ENCODE measurements at regions not wholly inside any gene's neighbourhood (a gene's known extent, or its start where the extent isn't known, plus 50 kb on each side); places are given as distances from the start of the nearest gene placed in this dataset.

DNA sequence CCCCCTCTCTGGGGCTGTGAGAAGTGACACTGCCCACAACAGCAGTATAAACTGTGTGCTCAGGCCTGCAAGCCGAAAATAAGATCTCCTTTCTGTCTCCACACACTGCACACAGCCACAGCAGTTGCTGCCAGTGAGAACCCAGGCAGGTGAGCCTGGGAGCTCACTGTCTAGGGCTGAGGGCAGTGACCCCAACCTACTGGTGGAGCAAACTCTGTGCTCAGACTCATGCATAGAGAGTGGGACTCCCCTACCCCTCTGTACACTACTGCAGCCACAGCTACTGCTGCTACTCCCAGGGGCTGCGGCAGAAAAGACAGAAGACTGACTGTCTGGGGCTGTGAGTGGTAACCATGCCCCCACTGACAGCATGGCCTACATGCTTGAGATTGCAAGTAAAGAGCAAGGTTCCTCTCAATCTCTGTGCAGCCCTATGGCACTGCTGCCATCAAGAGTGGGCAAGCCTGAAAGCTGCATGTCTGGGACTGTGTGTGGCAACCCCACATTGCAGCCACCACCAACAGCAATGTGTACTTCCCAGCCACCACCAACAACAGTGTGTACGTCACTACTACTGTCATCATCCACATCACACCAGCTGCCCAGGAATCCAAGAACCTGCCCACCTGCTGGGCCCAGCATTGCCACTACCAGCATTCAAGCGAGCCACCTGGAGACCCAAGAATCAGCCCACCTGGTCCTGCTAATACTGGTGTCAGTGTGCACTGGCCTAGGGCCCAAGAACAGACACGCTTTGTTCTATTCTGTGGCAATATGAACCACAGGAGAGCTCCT lies 226.1 kb downstream of the XPNPEP1 start:
- Histone ChIP-seq H3K27ac (ENCODE audit: low read depth, low read length) (no peak overlapping the region), H3K36me3 (ENCODE audit: control insufficient read depth, insufficient read depth, low read length) (no peaks in the 10 kb centered on the region), H3K9ac (ENCODE audit: low read depth, low read length) (no peak overlapping the region)

DNA sequence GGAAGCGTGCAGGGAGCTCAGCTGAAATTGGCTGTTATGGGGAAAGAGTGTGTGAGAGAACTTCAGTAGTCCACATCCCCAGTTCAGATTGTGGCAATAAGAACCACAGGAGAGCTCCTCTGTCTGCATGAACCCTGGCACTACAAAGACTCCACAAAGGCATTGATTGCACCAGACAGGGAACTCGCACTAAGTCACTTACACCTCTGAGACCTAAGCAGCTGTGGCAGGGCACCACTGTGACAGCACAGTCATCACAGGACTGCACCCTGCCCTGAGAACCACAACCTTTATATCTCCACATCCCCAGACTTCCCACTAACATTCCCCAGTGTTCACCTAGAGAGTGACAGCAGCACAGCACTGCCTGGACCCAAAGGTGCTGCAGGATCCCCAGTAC lies 226.8 kb downstream of the XPNPEP1 start:
- Histone ChIP-seq H3K27ac (ENCODE audit: low read depth, low read length) (no peak overlapping the region), H3K36me3 (ENCODE audit: control insufficient read depth, insufficient read depth, low read length) (no peaks in the 10 kb centered on the region), H3K27me3 (ENCODE audit: control insufficient read depth, insufficient read depth, low read length) (no peaks in the 10 kb centered on the region), H3K9ac (ENCODE audit: low read depth, low read length) (no peak overlapping the region), H3K9me3 (ENCODE audit: control insufficient read depth, insufficient read depth, low read length) (no peaks in the 10 kb centered on the region), H3K4me1 (ENCODE audit: control insufficient read depth, insufficient read depth, low read length) (no peaks in the 10 kb centered on the region), H3K4me3 (ENCODE audit: low read depth, low read length) (no peak overlapping the region)

More for the DNA sequence above, 226.1 kb downstream of the XPNPEP1 start:
- H3K9me3 ChIP-seq (ENCODE audit: control insufficient read depth, insufficient read depth, low read length) = no peaks in the 10 kb centered on the region
- no peaks in the 10 kb centered on the region for H3K4me1 ChIP-seq (ENCODE audit: control insufficient read depth, insufficient read depth, low read length)
- no peaks in the 10 kb centered on the region for H3K27me3 ChIP-seq (ENCODE audit: control insufficient read depth, insufficient read depth, low read length)
- no peak overlapping the region for H3K4me3 ChIP-seq (ENCODE audit: low read depth, low read length)

DNA sequence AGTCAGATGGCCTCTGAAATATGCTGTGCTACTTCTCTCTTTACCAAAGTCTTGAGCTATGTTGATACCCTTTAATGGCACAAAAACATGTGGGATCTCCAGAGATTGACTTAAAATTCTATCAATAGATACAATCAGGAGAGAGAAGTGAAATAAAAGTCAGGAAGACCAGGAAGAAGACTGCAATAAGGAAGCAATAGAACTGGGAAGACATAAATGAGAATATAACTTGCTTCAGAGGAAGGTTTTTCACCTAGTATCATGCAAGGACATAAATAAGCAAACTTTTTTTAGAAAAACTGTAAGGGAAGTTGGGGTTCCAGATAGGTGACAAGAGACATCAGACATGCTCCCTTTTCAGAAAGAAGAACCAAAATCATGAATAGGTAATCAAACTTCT lies 227.3 kb downstream of the XPNPEP1 start:
- Histone ChIP-seq H3K36me3 (ENCODE audit: control insufficient read depth, insufficient read depth, low read length) (no peaks in the 10 kb centered on the region), H3K9ac (ENCODE audit: low read depth, low read length) (no peak overlapping the region), H3K9me3 (ENCODE audit: control insufficient read depth, insufficient read depth, low read length) (no peaks in the 10 kb centered on the region), H3K27ac (ENCODE audit: low read depth, low read length) (no peak overlapping the region), H3K4me1 (ENCODE audit: control insufficient read depth, insufficient read depth, low read length) (no peaks in the 10 kb centered on the region), H3K4me3 (ENCODE audit: low read depth, low read length) (no peak overlapping the region), H3K27me3 (ENCODE audit: control insufficient read depth, insufficient read depth, low read length) (no peaks in the 10 kb centered on the region)

- Histone ChIP-seq H3K27me3 (ENCODE audit: control insufficient read depth, insufficient read depth, low read length) (no peaks in the 10 kb centered on the region), H3K36me3 (ENCODE audit: control insufficient read depth, insufficient read depth, low read length) (no peaks in the 10 kb centered on the region), H3K9ac (ENCODE audit: low read depth, low read length) (no peak overlapping the region), H3K4me3 (ENCODE audit: low read depth, low read length) (no peak overlapping the region), H3K9me3 (ENCODE audit: control insufficient read depth, insufficient read depth, low read length) (peaks cover 7% of the 10 kb centered on the region), H3K27ac (ENCODE audit: low read depth, low read length) (no peak overlapping the region), H3K4me1 (ENCODE audit: control insufficient read depth, insufficient read depth, low read length) (no peaks in the 10 kb centered on the region)
Observed at GRCh38 chr10:109689785-109690184, 233.5 kb downstream of the XPNPEP1 start.

DNA sequence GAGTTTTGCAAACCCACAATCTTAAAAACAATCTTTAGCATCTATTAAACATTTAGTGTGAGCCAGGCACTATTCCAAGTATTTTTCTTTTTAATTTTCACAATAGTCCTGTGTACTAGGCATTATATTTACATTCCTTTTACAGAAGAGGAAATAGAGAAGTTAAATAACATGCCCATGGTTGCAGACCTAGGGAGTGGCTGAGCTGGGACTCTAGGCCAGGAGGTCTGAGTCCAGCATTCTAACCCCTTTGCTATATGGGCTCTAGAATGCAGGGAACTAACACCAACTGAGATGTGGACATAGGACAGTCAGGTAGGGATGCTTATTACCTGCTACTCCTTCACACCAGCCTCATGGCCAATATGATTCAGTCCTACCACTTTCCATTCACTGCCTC lies 243.8 kb downstream of the XPNPEP1 start:
- no peak overlapping the region for H3K27ac ChIP-seq (ENCODE audit: low read depth, low read length)

GRCh38 chr10:109678857-109679256 lies 244.5 kb downstream of the XPNPEP1 start:
- no peak overlapping the region for H3K4me3 ChIP-seq (ENCODE audit: low read depth, low read length)
- H3K27ac ChIP-seq (ENCODE audit: low read depth, low read length) = no peak overlapping the region
- no peaks in the 10 kb centered on the region for H3K36me3 ChIP-seq (ENCODE audit: control insufficient read depth, insufficient read depth, low read length)
- no peaks in the 10 kb centered on the region for H3K9me3 ChIP-seq (ENCODE audit: control insufficient read depth, insufficient read depth, low read length)
- H3K9ac ChIP-seq (ENCODE audit: low read depth, low read length) = no peak overlapping the region
- H3K27me3 ChIP-seq (ENCODE audit: control insufficient read depth, insufficient read depth, low read length) = no peaks in the 10 kb centered on the region
- H3K4me1 ChIP-seq (ENCODE audit: control insufficient read depth, insufficient read depth, low read length) = no peaks in the 10 kb centered on the region

More for the DNA sequence above, 243.8 kb downstream of the XPNPEP1 start:
- no peaks in the 10 kb centered on the region for H3K9me3 ChIP-seq (ENCODE audit: control insufficient read depth, insufficient read depth, low read length)
- H3K4me1 ChIP-seq (ENCODE audit: control insufficient read depth, insufficient read depth, low read length) = no peaks in the 10 kb centered on the region
- H3K4me3 ChIP-seq (ENCODE audit: low read depth, low read length) = no peak overlapping the region
- no peaks in the 10 kb centered on the region for H3K36me3 ChIP-seq (ENCODE audit: control insufficient read depth, insufficient read depth, low read length)
- no peaks in the 10 kb centered on the region for H3K27me3 ChIP-seq (ENCODE audit: control insufficient read depth, insufficient read depth, low read length)
- no peak overlapping the region for H3K9ac ChIP-seq (ENCODE audit: low read depth, low read length)

DNA sequence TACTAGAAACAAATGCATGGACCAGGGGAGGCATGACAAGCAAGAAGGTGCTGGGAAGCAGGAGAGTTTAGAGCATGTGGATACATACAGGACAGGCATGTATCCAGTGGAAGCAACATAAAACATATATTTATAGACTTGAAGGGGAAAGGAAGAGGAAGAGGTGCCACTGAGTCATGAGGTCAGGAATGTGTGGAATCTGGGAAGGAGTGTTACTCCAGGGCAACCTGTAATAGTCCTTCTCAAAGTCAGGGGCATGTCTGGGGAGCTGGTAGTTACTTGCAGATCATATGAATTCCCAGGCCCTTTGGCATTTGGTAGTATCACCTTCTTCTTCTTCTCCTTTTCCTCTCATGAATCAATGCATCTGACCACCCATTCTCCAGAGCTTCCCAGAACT lies 246.6 kb downstream of the XPNPEP1 start:
- no peak overlapping the region for H3K4me3 ChIP-seq (ENCODE audit: low read depth, low read length)
- no peaks in the 10 kb centered on the region for H3K4me1 ChIP-seq (ENCODE audit: control insufficient read depth, insufficient read depth, low read length)
- H3K27me3 ChIP-seq (ENCODE audit: control insufficient read depth, insufficient read depth, low read length) = no peaks in the 10 kb centered on the region
- H3K9ac ChIP-seq (ENCODE audit: low read depth, low read length) = no peak overlapping the region
- H3K27ac ChIP-seq (ENCODE audit: low read depth, low read length) = no peak overlapping the region
- H3K9me3 ChIP-seq (ENCODE audit: control insufficient read depth, insufficient read depth, low read length) = no peaks in the 10 kb centered on the region
- H3K36me3 ChIP-seq (ENCODE audit: control insufficient read depth, insufficient read depth, low read length) = no peaks in the 10 kb centered on the region

DNA sequence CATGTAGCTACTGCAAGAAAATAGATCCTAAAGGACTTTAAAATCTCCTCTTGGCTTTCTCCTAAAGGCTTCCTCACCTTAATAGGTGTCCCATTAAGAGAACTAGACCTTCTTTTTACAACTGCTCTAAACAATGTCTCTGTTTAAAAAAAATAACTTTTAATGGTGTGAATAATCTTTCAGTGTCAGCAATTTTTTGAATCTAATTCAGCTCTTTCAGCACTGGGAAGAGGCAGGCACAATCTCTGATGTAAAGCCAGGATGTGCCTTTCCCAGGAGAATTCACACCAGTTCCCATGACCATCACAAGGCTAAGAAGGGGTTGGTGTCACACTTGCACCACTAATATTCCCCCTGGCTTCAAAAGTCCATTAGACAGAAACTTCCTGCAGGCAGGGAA lies 254.6 kb downstream of the XPNPEP1 start:
- Histone ChIP-seq H3K4me3 (ENCODE audit: low read depth, low read length) (no peak overlapping the region), H3K27ac (ENCODE audit: low read depth, low read length) (no peak overlapping the region), H3K4me1 (ENCODE audit: control insufficient read depth, insufficient read depth, low read length) (no peaks in the 10 kb centered on the region), H3K36me3 (ENCODE audit: control insufficient read depth, insufficient read depth, low read length) (no peaks in the 10 kb centered on the region), H3K9ac (ENCODE audit: low read depth, low read length) (no peak overlapping the region), H3K9me3 (ENCODE audit: control insufficient read depth, insufficient read depth, low read length) (peaks cover 3% of the 10 kb centered on the region), H3K27me3 (ENCODE audit: control insufficient read depth, insufficient read depth, low read length) (no peaks in the 10 kb centered on the region)

DNA sequence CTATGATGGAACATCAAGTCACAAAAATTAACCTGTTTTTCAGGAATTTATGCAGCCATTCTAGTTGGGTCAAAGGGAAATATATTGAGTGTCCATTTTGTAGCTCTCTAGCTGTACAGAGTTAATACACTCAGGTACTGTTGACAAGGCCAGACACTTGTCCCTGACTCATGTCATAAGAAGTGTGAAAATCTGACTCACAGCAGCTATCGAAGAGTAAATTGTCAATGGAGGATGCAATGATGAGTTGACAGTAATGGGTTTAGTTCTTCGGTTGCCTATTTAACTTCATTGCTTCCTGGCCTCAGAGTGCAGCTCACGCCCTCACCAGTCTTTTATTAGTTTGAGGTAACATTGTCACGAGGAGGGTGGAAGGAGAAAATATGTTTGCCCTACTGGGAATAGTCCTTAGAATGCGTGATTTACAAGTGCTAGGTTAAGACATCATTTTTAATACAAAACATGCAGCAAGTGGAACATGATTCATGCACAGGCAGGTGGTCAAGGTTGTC lies 255.1 kb downstream of the XPNPEP1 start:
- H3K4me1 ChIP-seq (ENCODE audit: control insufficient read depth, insufficient read depth, low read length) = no peaks in the 10 kb centered on the region
- H3K9ac ChIP-seq (ENCODE audit: low read depth, low read length) = no peak overlapping the region
- H3K4me3 ChIP-seq (ENCODE audit: low read depth, low read length) = no peak overlapping the region
- no peaks in the 10 kb centered on the region for H3K36me3 ChIP-seq (ENCODE audit: control insufficient read depth, insufficient read depth, low read length)
- no peak overlapping the region for H3K27ac ChIP-seq (ENCODE audit: low read depth, low read length)
- no peaks in the 10 kb centered on the region for H3K27me3 ChIP-seq (ENCODE audit: control insufficient read depth, insufficient read depth, low read length)
- H3K9me3 ChIP-seq (ENCODE audit: control insufficient read depth, insufficient read depth, low read length) = peaks cover 5% of the 10 kb centered on the region

DNA sequence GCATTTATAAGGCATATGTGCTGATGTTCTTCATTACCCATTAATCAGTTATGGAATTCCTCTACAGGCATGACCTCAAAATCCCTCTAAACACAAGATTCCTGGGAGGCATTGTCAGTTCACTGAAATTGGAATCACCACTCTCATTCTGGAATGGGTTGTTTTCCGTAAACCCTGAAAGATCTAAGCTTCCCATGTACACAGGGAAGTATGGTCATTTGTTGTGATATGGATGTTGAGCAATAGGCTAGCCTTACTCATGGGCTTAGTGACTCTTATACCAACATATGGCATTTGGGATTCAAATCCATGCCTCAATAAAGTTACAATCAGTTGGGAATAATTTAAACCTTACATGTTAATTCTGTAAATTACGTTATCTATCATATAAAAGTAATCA lies 258.0 kb downstream of the XPNPEP1 start:
- Histone ChIP-seq H3K9ac (ENCODE audit: low read depth, low read length) (no peak overlapping the region), H3K36me3 (ENCODE audit: control insufficient read depth, insufficient read depth, low read length) (no peaks in the 10 kb centered on the region), H3K4me3 (ENCODE audit: low read depth, low read length) (no peak overlapping the region), H3K27me3 (ENCODE audit: control insufficient read depth, insufficient read depth, low read length) (no peaks in the 10 kb centered on the region), H3K27ac (ENCODE audit: low read depth, low read length) (no peak overlapping the region), H3K9me3 (ENCODE audit: control insufficient read depth, insufficient read depth, low read length) (peaks cover 8% of the 10 kb centered on the region), H3K4me1 (ENCODE audit: control insufficient read depth, insufficient read depth, low read length) (no peaks in the 10 kb centered on the region)

GRCh38 chr10:109664554-109664953 lies 258.8 kb downstream of the XPNPEP1 start:
- Histone ChIP-seq H3K27ac (ENCODE audit: low read depth, low read length) (no peak overlapping the region), H3K4me1 (ENCODE audit: control insufficient read depth, insufficient read depth, low read length) (no peaks in the 10 kb centered on the region), H3K9ac (ENCODE audit: low read depth, low read length) (no peak overlapping the region), H3K27me3 (ENCODE audit: control insufficient read depth, insufficient read depth, low read length) (no peaks in the 10 kb centered on the region), H3K36me3 (ENCODE audit: control insufficient read depth, insufficient read depth, low read length) (no peaks in the 10 kb centered on the region), H3K9me3 (ENCODE audit: control insufficient read depth, insufficient read depth, low read length) (peaks cover 8% of the 10 kb centered on the region), H3K4me3 (ENCODE audit: low read depth, low read length) (no peak overlapping the region)

Measured in HUES48 (cell line).